GM18499 (cell line): ENCODE measurements at regions not wholly inside any gene's neighbourhood (a gene's known extent, or its start where the extent isn't known, plus 50 kb on each side); places are given as distances from the start of the nearest gene placed in this dataset.

ENCODE experiments used
- ATAC-seq: cut with Tn5 transposase; IDR thresholded peaks from one replicate; pipeline ENCODE4 v1.9.1; 2021; ENCODE audit warnings: moderate number of reproducible peaks; ENCODE audit not compliant: insufficient read depth, unreplicated experiment

DNA sequence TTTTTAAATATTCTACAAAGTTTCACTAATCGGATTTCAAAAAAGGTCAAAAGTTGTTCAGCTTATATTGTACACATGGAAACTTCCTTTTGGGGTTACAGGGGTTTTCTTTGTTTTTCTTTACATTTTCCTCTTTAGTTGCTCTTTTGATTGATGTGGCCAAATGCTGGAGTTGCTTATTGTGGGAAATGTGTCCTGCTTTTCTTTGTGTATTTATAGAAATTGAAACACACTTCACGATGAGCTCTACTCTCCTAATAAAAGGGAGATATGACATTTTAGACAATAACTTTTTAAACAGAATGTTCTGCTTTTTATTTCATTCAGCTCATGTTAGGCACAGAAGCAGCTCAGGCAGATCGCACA lies 50.7 kb upstream of the SPRY1 start:
- no peak for ATAC-seq

DNA sequence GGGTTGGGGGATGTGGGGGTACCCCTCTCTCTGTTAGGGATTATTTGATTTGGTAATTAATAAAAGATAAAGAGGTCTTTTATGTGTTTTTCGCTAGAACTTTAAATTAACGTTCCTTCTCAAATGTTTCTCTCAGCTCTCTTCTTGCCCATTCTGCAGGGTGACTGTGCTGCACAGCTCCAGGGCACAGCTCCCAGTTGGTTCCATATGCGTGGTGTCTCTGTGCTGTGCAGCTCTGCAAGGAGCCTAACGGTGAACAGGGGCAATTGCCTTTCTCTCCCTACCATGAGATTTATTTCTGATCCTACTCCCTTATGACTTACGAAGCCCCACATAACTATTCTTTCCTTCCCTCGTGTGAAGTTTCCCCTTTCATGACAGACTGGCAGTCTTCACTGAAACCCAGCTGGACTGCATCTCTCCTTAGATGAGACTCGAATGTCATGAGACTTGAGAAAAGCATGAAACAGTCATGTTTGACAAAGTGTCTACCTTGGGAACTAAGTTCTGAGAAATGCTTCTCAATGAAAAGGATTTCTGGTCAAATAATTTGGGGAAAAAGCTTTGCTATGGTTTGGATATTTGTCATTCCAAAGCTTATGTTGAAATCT lies 50.2 kb upstream of the SPRY1 start:
- ATAC-seq: no peak
